GM12872 (cell line): ENCODE measurements at regions not wholly inside any gene's neighbourhood (a gene's known extent, or its start where the extent isn't known, plus 50 kb on each side); places are given as distances from the start of the nearest gene placed in this dataset.

Source experiments
- CTCF ChIP-seq: IDR thresholded peaks from 3 replicates; pipeline ENCODE4 v1.5.1; 2011; ENCODE audit warnings: low read depth, mild to moderate bottlenecking, low read length, moderate library complexity; ENCODE audit not compliant: insufficient read depth

GRCh38 chr12:105860561-105861207, 278.1 kb downstream of the NUAK1 start:
- TF ChIP-seq CTCF: no peak

- no peak for TF ChIP-seq CTCF
Measured at GRCh38 chr12:105861227-105861626, 277.5 kb downstream of the NUAK1 start.

GRCh38 chr12:105862163-105862821, 276.5 kb downstream of the NUAK1 start:
- no peak for TF ChIP-seq CTCF

GRCh38 chr12:105864316-105864715, 274.4 kb downstream of the NUAK1 start:
- no peak for TF ChIP-seq CTCF

GRCh38 chr12:105864901-105865300, 273.9 kb downstream of the NUAK1 start:
- no peak for TF ChIP-seq CTCF

GRCh38 chr12:105865886-105866285, 272.9 kb downstream of the NUAK1 start:
- TF ChIP-seq CTCF: no peak

- no peak for TF ChIP-seq CTCF
Measured at GRCh38 chr12:105874121-105874520, 264.6 kb downstream of the NUAK1 start.
